ENCODE measurements at regions not wholly inside any gene's neighbourhood (a gene's known extent, or its start where the extent isn't known, plus 50 kb on each side); places are given as distances from the start of the nearest gene placed in this dataset.
"Not testable (repeated sequence)": the region's sequence is repeated elsewhere in the genome, so short reads cannot be mapped to it uniquely, and the experiment has no call there.

- no peak overlapping the region for H3K27ac Mint-ChIP-seq
Observed at GRCh38 chr12:87349681-87350080, 679.5 kb downstream of the C12orf50 start.

DNA sequence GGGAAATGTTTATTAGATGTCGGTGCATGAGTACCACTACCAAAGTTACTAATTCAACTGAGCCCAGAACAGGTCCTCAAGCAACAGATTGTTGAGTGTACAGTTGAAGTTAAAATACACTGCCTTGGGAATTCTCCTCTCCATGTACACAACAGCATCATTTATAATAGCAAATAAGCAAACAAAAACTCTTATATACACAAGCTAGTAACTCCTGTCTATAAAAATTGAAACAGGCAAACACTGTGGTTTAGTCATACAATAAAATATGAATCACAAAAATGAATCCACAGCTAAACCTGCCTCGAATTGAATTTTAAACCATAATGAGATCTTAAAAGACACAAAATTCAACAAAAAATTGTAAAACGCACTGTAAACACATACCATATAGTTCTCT lies 681.1 kb downstream of the C12orf50 start:
- Mint-ChIP-seq H3K9me3 (peaks cover 5% of the 10 kb centered on the region), H3K4me1 (ENCODE audit: low read depth) (no peaks in the 10 kb centered on the region), H3K27ac (no peak overlapping the region), H3K36me3 (ENCODE audit: low read depth) (no peaks in the 10 kb centered on the region), H3K4me3 (no peak overlapping the region), H3K27me3 (ENCODE audit: low read depth) (no peaks in the 10 kb centered on the region)
- no peak for DNase-seq (ENCODE audit: low spot score)

More at GRCh38 chr12:87349681-87350080, 679.5 kb downstream of the C12orf50 start:
- H3K9me3 Mint-ChIP-seq = peaks cover 5% of the 10 kb centered on the region
- no peak overlapping the region for H3K4me3 Mint-ChIP-seq
- H3K27me3 Mint-ChIP-seq (ENCODE audit: low read depth) = no peaks in the 10 kb centered on the region
- no peaks in the 10 kb centered on the region for H3K36me3 Mint-ChIP-seq (ENCODE audit: low read depth)
- H3K4me1 Mint-ChIP-seq (ENCODE audit: low read depth) = no peaks in the 10 kb centered on the region
- DNase-seq (ENCODE audit: low spot score) = no peak

- H3K4me3 Mint-ChIP-seq = no peak overlapping the region
Observed at GRCh38 chr12:87344699-87345098, 684.5 kb downstream of the C12orf50 start.

GRCh38 chr12:87338681-87339080 lies 690.5 kb downstream of the C12orf50 start:
- no peaks in the 10 kb centered on the region for H3K9me3 Mint-ChIP-seq
- no peak for DNase-seq (ENCODE audit: low spot score)
- H3K36me3 Mint-ChIP-seq (ENCODE audit: low read depth) = no peaks in the 10 kb centered on the region
- no peaks in the 10 kb centered on the region for H3K27me3 Mint-ChIP-seq (ENCODE audit: low read depth)
- H3K4me3 Mint-ChIP-seq = no peak overlapping the region
- H3K4me1 Mint-ChIP-seq (ENCODE audit: low read depth) = no peaks in the 10 kb centered on the region
- H3K27ac Mint-ChIP-seq = no peak overlapping the region

More at GRCh38 chr12:87344699-87345098, 684.5 kb downstream of the C12orf50 start:
- Mint-ChIP-seq H3K4me1 (ENCODE audit: low read depth) (no peaks in the 10 kb centered on the region), H3K9me3 (no peaks in the 10 kb centered on the region), H3K27me3 (ENCODE audit: low read depth) (no peaks in the 10 kb centered on the region), H3K36me3 (ENCODE audit: low read depth) (no peaks in the 10 kb centered on the region), H3K27ac (no peak overlapping the region)
- no peak for DNase-seq (ENCODE audit: low spot score)

GRCh38 chr12:87336814-87337336 lies 692.3 kb downstream of the C12orf50 start:
- Mint-ChIP-seq H3K4me3 (no peak overlapping the region), H3K4me1 (ENCODE audit: low read depth) (no peaks in the 10 kb centered on the region), H3K9me3 (no peaks in the 10 kb centered on the region), H3K27ac (no peak overlapping the region), H3K36me3 (ENCODE audit: low read depth) (no peaks in the 10 kb centered on the region), H3K27me3 (ENCODE audit: low read depth) (no peaks in the 10 kb centered on the region)
- no peak for DNase-seq (ENCODE audit: low spot score)

DNA sequence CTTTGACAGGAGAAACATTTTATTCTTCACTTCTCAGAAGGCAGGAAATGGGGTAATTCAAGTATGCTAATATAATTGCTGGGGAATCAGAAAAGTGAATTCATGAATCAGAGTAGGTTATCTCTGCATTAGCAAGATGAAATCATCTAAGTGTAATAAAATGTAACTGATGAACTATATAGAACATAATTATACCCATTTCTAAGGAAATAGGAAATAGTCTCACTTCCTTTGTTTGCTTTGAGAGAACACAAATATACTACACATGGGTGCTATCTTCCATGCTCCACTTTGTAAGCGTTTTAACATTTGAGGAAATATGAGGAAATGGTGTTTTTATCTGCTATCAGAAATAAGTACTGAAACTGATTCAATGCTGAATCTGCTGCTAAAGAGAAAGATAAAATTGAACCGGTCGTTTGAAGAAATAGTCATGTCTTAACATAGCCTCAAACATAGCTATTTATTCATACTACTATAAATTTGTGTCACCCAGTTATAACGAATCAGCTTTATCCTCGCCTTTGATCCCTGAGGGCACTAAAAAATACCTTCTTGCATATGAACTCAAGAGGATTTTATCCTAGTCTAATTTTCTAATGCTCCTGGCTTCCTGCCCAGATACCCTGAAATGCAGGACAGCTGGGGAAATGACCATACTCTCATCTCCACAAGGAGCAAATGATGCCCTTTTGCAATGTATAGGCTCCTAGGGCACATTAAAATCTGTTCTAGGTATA lies 696.0 kb downstream of the C12orf50 start:
- H3K27ac Mint-ChIP-seq = no peak overlapping the region
- H3K27me3 Mint-ChIP-seq (ENCODE audit: low read depth) = no peaks in the 10 kb centered on the region
- H3K4me3 Mint-ChIP-seq = no peak overlapping the region

DNA sequence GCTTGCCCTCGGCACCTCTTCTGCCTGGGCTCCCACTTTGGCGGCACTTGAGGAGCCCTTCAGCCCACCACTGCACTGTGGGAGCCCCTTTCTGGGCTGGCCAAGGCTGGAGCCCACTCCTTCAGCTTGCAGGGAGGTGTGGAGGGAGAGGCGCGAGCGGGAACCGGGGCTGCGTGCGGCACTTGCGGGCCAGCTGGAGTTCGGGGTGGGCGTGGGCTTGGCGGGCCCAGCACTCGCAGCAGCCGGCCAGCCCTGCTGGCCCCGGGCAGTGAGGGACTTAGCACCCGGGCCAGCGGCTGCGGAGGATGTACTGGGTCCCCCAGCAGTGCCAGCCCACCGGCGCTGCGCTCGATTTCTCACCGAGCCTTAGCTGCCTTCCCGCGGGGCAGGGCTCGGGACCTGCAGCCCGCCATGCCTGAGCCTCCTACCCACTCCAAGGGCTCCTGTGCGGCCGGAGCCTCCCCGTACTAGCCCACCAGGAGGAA lies 699.1 kb downstream of the C12orf50 start:
- H3K27me3 Mint-ChIP-seq (ENCODE audit: low read depth); H3K4me1 Mint-ChIP-seq (ENCODE audit: low read depth); DNase-seq (ENCODE audit: low spot score); H3K36me3 Mint-ChIP-seq (ENCODE audit: low read depth); H3K9me3 Mint-ChIP-seq; H3K27ac Mint-ChIP-seq; H3K4me3 Mint-ChIP-seq: not testable (repeated sequence)

More for the DNA sequence above, 696.0 kb downstream of the C12orf50 start:
- no peaks in the 10 kb centered on the region for H3K9me3 Mint-ChIP-seq
- DNase-seq (ENCODE audit: low spot score) = no peak
- no peaks in the 10 kb centered on the region for H3K4me1 Mint-ChIP-seq (ENCODE audit: low read depth)
- H3K36me3 Mint-ChIP-seq (ENCODE audit: low read depth) = no peaks in the 10 kb centered on the region

GRCh38 chr12:87329076-87329863 lies 699.9 kb downstream of the C12orf50 start:
- H3K4me1 Mint-ChIP-seq (ENCODE audit: low read depth) = no peaks in the 10 kb centered on the region

GRCh38 chr12:87323369-87323768 lies 705.8 kb downstream of the C12orf50 start:
- no peak overlapping the region for H3K4me3 Mint-ChIP-seq
- no peak overlapping the region for H3K27ac Mint-ChIP-seq
- DNase-seq (ENCODE audit: low spot score) = no peak
- H3K36me3 Mint-ChIP-seq (ENCODE audit: low read depth) = no peaks in the 10 kb centered on the region
- no peaks in the 10 kb centered on the region for H3K4me1 Mint-ChIP-seq (ENCODE audit: low read depth)
- H3K27me3 Mint-ChIP-seq (ENCODE audit: low read depth) = no peaks in the 10 kb centered on the region
- no peaks in the 10 kb centered on the region for H3K9me3 Mint-ChIP-seq

More at GRCh38 chr12:87329076-87329863, 699.9 kb downstream of the C12orf50 start:
- no peak for DNase-seq (ENCODE audit: low spot score)
- no peak overlapping the region for H3K4me3 Mint-ChIP-seq
- no peak overlapping the region for H3K27ac Mint-ChIP-seq
- H3K36me3 Mint-ChIP-seq (ENCODE audit: low read depth) = no peaks in the 10 kb centered on the region
- no peaks in the 10 kb centered on the region for H3K9me3 Mint-ChIP-seq
- no peaks in the 10 kb centered on the region for H3K27me3 Mint-ChIP-seq (ENCODE audit: low read depth)

DNA sequence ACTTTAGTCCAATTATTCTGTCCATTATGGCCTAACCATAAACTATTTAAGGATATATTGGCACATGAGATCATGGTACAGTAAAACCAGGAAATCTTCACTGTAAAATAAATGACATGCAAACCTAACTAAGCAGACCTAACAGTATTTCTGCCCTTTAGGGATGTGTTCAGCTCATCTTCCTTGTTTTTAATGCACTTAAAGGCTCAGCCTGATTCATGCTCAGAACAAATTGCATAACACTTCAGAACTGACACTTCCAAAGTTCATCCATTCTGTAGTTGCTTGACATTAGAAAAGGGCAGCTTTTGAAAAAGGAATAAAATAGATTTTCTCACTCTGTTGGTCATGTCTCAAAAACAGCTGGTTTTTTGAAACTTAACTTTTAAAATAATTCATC lies 708.5 kb downstream of the C12orf50 start:
- Mint-ChIP-seq H3K4me1 (ENCODE audit: low read depth) (no peaks in the 10 kb centered on the region), H3K27ac (no peak overlapping the region), H3K4me3 (no peak overlapping the region), H3K27me3 (ENCODE audit: low read depth) (no peaks in the 10 kb centered on the region), H3K36me3 (ENCODE audit: low read depth) (no peaks in the 10 kb centered on the region), H3K9me3 (no peaks in the 10 kb centered on the region)
- no peak for DNase-seq (ENCODE audit: low spot score)

DNA sequence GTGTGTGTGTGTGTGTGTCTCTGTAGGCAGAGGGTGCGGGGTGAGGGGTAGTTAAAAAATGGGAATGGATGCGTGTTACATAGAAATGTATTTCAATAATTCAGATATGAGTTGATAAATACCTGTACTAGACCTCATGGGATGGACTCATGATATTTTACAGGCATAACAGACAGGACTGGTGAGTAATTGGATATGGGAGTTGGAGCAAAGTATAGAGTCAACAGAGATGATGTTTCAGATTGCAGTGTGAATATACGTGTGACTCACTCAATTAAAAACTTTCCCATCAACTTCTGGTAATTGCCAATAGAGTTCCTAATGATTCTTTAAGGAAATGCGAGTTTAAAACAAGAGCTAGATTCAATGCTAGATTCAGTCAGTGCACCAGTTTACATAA lies 711.9 kb downstream of the C12orf50 start:
- no peaks in the 10 kb centered on the region for H3K4me1 Mint-ChIP-seq (ENCODE audit: low read depth)
- no peaks in the 10 kb centered on the region for H3K36me3 Mint-ChIP-seq (ENCODE audit: low read depth)
- no peak for DNase-seq (ENCODE audit: low spot score)
- H3K27me3 Mint-ChIP-seq (ENCODE audit: low read depth) = no peaks in the 10 kb centered on the region
- no peaks in the 10 kb centered on the region for H3K9me3 Mint-ChIP-seq
- no peak overlapping the region for H3K4me3 Mint-ChIP-seq
- H3K27ac Mint-ChIP-seq = no peak overlapping the region

- DNase-seq (ENCODE audit: low spot score) = no peak
- Mint-ChIP-seq H3K4me3 (no peak overlapping the region), H3K27ac (no peak overlapping the region), H3K27me3 (ENCODE audit: low read depth) (no peaks in the 10 kb centered on the region), H3K4me1 (ENCODE audit: low read depth) (no peaks in the 10 kb centered on the region), H3K9me3 (no peaks in the 10 kb centered on the region), H3K36me3 (ENCODE audit: low read depth) (no peaks in the 10 kb centered on the region)
Observed at GRCh38 chr12:87311206-87311605, 718.0 kb downstream of the C12orf50 start.

DNA sequence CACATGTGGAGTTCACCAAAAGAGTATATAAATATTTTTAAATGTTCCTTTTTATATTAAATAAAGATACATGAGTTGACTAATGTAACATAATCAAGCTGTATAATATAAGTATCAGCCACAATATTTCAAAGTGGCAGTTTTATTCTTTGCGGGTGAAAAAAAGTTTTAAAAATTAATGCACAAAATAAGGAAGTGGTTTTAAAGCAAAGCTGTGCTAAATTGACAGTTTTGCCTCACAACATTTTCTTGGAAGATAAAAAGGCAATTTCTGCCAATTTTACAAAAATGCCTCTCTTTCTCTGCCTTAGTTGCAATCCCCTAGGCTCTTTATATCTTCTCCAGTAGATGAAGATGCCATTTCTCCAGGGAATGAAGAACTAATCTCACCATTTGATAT lies 719.1 kb downstream of the C12orf50 start:
- Mint-ChIP-seq H3K36me3 (ENCODE audit: low read depth) (no peaks in the 10 kb centered on the region), H3K9me3 (no peaks in the 10 kb centered on the region), H3K4me3 (no peak overlapping the region), H3K4me1 (ENCODE audit: low read depth) (no peaks in the 10 kb centered on the region), H3K27ac (no peak overlapping the region), H3K27me3 (ENCODE audit: low read depth) (no peaks in the 10 kb centered on the region)
- no peak for DNase-seq (ENCODE audit: low spot score)

- Mint-ChIP-seq H3K27ac (no peak overlapping the region), H3K4me3 (no peak overlapping the region), H3K27me3 (ENCODE audit: low read depth) (no peaks in the 10 kb centered on the region), H3K36me3 (ENCODE audit: low read depth) (no peaks in the 10 kb centered on the region), H3K4me1 (ENCODE audit: low read depth) (no peaks in the 10 kb centered on the region), H3K9me3 (no peaks in the 10 kb centered on the region)
- no peak for DNase-seq (ENCODE audit: low spot score)
Observed at GRCh38 chr12:87305481-87305880, 723.7 kb downstream of the C12orf50 start.

Data from T-helper 2 cell treated with Interferon-gamma antibody and Interleukin-4, amounts not matched to agents 5 μg/mL and 100 μg/mL, for 36 hours (primary cell).